ENCODE measurements at regions not wholly inside any gene's neighbourhood (a gene's known extent, or its start where the extent isn't known, plus 50 kb on each side); places are given as distances from the start of the nearest gene placed in this dataset.

DNA sequence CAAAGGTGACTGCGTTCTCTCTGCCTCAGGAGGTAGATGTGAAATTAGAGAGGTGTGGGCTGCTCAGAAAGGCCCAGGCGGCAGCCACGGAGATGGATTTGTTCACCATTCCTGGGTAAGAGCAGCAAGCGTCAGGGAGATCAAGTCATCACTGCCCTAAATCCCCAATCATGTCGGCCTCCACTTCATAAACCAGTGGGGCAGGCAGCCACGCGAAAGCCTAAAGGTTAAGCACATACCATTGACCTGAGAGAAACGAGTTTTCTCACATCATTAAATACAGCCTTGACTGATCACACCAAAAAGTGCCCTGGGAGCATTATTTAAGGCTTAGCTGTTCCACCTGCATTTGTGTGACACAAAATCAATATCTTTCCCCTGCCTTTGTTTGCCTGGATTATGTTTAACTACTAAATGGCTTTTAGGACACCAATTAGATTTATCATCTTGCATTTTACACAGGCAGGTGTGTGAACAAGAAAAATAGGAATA, 50.7 kb upstream of the FOXB1 start:
- peak in 1 of 6 donors; percentile 27 for DNase-seq (ENCODE audit: low read depth in 4 of 6, low spot score in 6 of 6)
- WGBS (ENCODE audit: insufficient coverage), result 28% methylated on average over 8 of the region's 8 CpGs
- no peaks in the 10 kb centered on the region for H3K36me3 ChIP-seq (ENCODE audit: control insufficient read depth, insufficient read depth, low read length)
- H3K4me3 ChIP-seq (ENCODE audit: low read depth, low read length), result no peak overlapping the region
- no peaks in the 10 kb centered on the region for H3K27me3 ChIP-seq (ENCODE audit: control insufficient read depth, insufficient read depth, low read length)
- peaks cover 1% of the 10 kb centered on the region for H3K9me3 ChIP-seq (ENCODE audit: control insufficient read depth, insufficient read depth, low read length)
- H3K27ac ChIP-seq (ENCODE audit: low read depth, low read length), result no peak overlapping the region
- H3K4me1 ChIP-seq (ENCODE audit: control insufficient read depth, insufficient read depth, low read length), result no peaks in the 10 kb centered on the region

DNA sequence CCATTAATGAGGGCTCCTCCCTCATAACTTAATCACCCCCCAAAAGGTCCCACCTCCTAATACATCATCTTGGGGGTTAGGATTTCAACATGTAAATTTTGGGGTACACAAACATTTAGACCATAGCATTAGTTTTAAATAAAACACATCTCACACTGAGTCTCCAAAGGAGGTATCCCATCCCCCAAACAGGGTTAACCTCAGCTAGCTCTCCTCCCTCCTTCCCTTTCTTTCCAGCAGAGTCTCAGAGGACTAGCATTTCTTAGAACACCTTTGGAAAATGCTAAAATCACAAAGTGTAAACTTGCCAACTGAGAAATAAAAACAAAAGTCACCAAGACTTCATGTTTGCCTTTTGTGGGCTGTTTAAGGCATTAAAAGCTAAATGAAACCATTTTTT, 51.2 kb upstream of the FOXB1 start:
- no peaks in the 10 kb centered on the region for H3K27me3 ChIP-seq (ENCODE audit: control insufficient read depth, insufficient read depth, low read length)
- peaks cover 1% of the 10 kb centered on the region for H3K9me3 ChIP-seq (ENCODE audit: control insufficient read depth, insufficient read depth, low read length)
- DNase-seq (ENCODE audit: low read depth in 4 of 6, low spot score in 6 of 6), result no peak
- H3K27ac ChIP-seq (ENCODE audit: low read depth, low read length), result no peak overlapping the region
- H3K36me3 ChIP-seq (ENCODE audit: control insufficient read depth, insufficient read depth, low read length), result no peaks in the 10 kb centered on the region
- H3K4me1 ChIP-seq (ENCODE audit: control insufficient read depth, insufficient read depth, low read length), result no peaks in the 10 kb centered on the region
- H3K4me3 ChIP-seq (ENCODE audit: low read depth, low read length), result no peak overlapping the region

DNA sequence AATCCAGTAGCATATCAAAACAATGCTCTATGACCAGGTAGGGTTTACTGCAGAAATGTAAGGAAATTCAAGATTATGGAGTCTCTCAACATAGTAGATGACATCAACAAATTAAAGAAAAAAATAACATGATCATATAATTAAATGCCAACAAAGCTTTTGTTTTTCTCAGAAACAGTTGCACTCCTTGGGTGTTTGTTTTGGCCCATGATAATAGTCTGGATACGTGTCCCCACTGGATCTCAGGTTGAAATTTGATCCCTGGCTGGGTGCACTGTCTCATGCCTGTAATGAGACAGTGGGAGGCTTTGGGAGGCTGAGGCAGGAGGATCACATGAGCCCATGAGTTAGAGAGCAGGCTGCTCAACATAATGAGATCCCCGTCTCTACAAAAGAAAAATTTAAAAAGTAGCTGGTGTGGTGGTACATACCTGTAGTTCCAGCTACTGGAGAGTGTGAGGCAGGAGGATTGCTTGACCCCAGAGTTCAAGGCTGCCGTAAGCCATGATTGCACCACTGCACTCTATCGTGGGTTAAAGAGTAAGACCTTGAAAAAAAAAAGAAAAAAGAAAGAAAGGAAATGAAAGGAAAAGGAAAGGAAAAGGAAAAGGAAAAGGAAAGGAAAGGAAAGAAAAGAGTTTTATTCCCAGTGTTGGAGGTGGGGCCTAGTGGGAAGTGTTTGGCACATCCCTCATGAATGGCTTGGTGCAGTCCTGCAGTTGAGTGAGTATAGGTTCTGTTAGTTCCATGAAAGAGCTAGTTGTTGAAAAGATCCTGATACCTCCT, 53.3 kb upstream of the FOXB1 start:
- Histone ChIP-seq H3K36me3 (ENCODE audit: control insufficient read depth, insufficient read depth, low read length) (no peaks in the 10 kb centered on the region), H3K27me3 (ENCODE audit: control insufficient read depth, insufficient read depth, low read length) (no peaks in the 10 kb centered on the region), H3K27ac (ENCODE audit: low read depth, low read length) (no peak overlapping the region), H3K4me1 (ENCODE audit: control insufficient read depth, insufficient read depth, low read length) (no peaks in the 10 kb centered on the region), H3K4me3 (ENCODE audit: low read depth, low read length) (no peak overlapping the region), H3K9me3 (ENCODE audit: control insufficient read depth, insufficient read depth, low read length) (peaks cover 1% of the 10 kb centered on the region)
- 79% methylated on average over 3 of the region's 4 CpGs for WGBS (ENCODE audit: insufficient coverage)
- DNase-seq (ENCODE audit: low read depth in 4 of 6, low spot score in 6 of 6), result no peak

- WGBS (ENCODE audit: insufficient coverage), result no CpG with 5 or more reads among the region's 8 CpGs
- H3K27me3 ChIP-seq (ENCODE audit: control insufficient read depth, insufficient read depth, low read length), result no peaks in the 10 kb centered on the region
- DNase-seq (ENCODE audit: low read depth in 4 of 6, low spot score in 6 of 6), result no peak
- H3K27ac ChIP-seq (ENCODE audit: low read depth, low read length), result no peak overlapping the region
- H3K9me3 ChIP-seq (ENCODE audit: control insufficient read depth, insufficient read depth, low read length), result no peaks in the 10 kb centered on the region
- no peaks in the 10 kb centered on the region for H3K4me1 ChIP-seq (ENCODE audit: control insufficient read depth, insufficient read depth, low read length)
- no peaks in the 10 kb centered on the region for H3K36me3 ChIP-seq (ENCODE audit: control insufficient read depth, insufficient read depth, low read length)
- H3K4me3 ChIP-seq (ENCODE audit: low read depth, low read length), result no peak overlapping the region
These were observed 55.0 kb upstream of the FOXB1 start for GRCh38 chr15:59948924-59949613.

GRCh38 chr15:59946084-59946483, 58.0 kb upstream of the FOXB1 start:
- Histone ChIP-seq H3K9me3 (ENCODE audit: control insufficient read depth, insufficient read depth, low read length) (no peaks in the 10 kb centered on the region), H3K27me3 (ENCODE audit: control insufficient read depth, insufficient read depth, low read length) (no peaks in the 10 kb centered on the region), H3K27ac (ENCODE audit: low read depth, low read length) (no peak overlapping the region), H3K36me3 (ENCODE audit: control insufficient read depth, insufficient read depth, low read length) (no peaks in the 10 kb centered on the region), H3K4me3 (ENCODE audit: low read depth, low read length) (no peak overlapping the region), H3K4me1 (ENCODE audit: control insufficient read depth, insufficient read depth, low read length) (no peaks in the 10 kb centered on the region)
- WGBS (ENCODE audit: insufficient coverage), result no CpG with 5 or more reads among the region's 3 CpGs
- DNase-seq (ENCODE audit: low read depth in 4 of 6, low spot score in 6 of 6), result peak in 1 of 6 donors; percentile 34

GRCh38 chr15:59945036-59945435, 59.1 kb upstream of the FOXB1 start:
- 65% methylated on average over 10 of the region's 10 CpGs for WGBS (ENCODE audit: insufficient coverage)
- H3K27ac ChIP-seq (ENCODE audit: low read depth, low read length), result no peak overlapping the region
- H3K27me3 ChIP-seq (ENCODE audit: control insufficient read depth, insufficient read depth, low read length), result no peaks in the 10 kb centered on the region
- H3K36me3 ChIP-seq (ENCODE audit: control insufficient read depth, insufficient read depth, low read length), result no peaks in the 10 kb centered on the region
- DNase-seq (ENCODE audit: low read depth in 4 of 6, low spot score in 6 of 6), result peak in 1 of 6 donors; percentile 64
- H3K9me3 ChIP-seq (ENCODE audit: control insufficient read depth, insufficient read depth, low read length), result no peaks in the 10 kb centered on the region
- H3K4me3 ChIP-seq (ENCODE audit: low read depth, low read length), result no peak overlapping the region
- no peaks in the 10 kb centered on the region for H3K4me1 ChIP-seq (ENCODE audit: control insufficient read depth, insufficient read depth, low read length)

DNA sequence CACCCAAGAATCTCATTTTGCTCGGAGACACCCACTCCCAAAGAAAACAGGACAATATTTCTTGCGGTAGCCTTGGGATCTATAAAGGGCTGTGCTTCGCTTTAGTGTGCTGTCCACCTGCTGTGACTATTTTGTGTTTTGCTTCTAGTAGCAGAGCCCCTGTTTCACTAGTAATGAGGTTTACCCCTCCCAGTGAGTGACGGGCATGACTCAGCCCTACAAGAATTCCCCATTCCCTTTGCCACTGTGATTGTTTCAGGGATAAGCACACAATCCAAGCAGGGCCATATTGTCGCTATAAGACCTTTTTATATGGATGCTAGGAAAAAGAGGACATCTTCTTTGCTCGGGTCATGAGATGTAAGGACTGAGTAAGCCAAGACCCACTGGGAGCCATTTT, 62.5 kb upstream of the FOXB1 start:
- no peak for DNase-seq (ENCODE audit: low read depth in 4 of 6, low spot score in 6 of 6)
- WGBS (ENCODE audit: insufficient coverage), result 33% methylated on average over 1 of the region's 6 CpGs
- no peaks in the 10 kb centered on the region for H3K36me3 ChIP-seq (ENCODE audit: control insufficient read depth, insufficient read depth, low read length)
- H3K4me3 ChIP-seq (ENCODE audit: low read depth, low read length), result no peak overlapping the region
- peaks cover 7% of the 10 kb centered on the region for H3K27me3 ChIP-seq (ENCODE audit: control insufficient read depth, insufficient read depth, low read length)
- H3K27ac ChIP-seq (ENCODE audit: low read depth, low read length), result no peak overlapping the region
- H3K9me3 ChIP-seq (ENCODE audit: control insufficient read depth, insufficient read depth, low read length), result no peaks in the 10 kb centered on the region
- peaks cover 3% of the 10 kb centered on the region for H3K4me1 ChIP-seq (ENCODE audit: control insufficient read depth, insufficient read depth, low read length)

- DNase-seq (ENCODE audit: low read depth in 4 of 6, low spot score in 6 of 6), result no peak
- no peaks in the 10 kb centered on the region for H3K36me3 ChIP-seq (ENCODE audit: control insufficient read depth, insufficient read depth, low read length)
- no peak overlapping the region for H3K4me3 ChIP-seq (ENCODE audit: low read depth, low read length)
- H3K27ac ChIP-seq (ENCODE audit: low read depth, low read length), result no peak overlapping the region
- peaks cover 9% of the 10 kb centered on the region for H3K27me3 ChIP-seq (ENCODE audit: control insufficient read depth, insufficient read depth, low read length)
- peaks cover 4% of the 10 kb centered on the region for H3K4me1 ChIP-seq (ENCODE audit: control insufficient read depth, insufficient read depth, low read length)
- no peaks in the 10 kb centered on the region for H3K9me3 ChIP-seq (ENCODE audit: control insufficient read depth, insufficient read depth, low read length)
- WGBS (ENCODE audit: insufficient coverage), result 67% methylated on average over 1 of the region's 1 CpG
These were observed 63.2 kb upstream of the FOXB1 start for GRCh38 chr15:59940928-59941327.

- peak in 1 of 6 donors; percentile 81 for DNase-seq (ENCODE audit: low read depth in 4 of 6, low spot score in 6 of 6)
- Histone ChIP-seq H3K9me3 (ENCODE audit: control insufficient read depth, insufficient read depth, low read length) (no peaks in the 10 kb centered on the region), H3K4me1 (ENCODE audit: control insufficient read depth, insufficient read depth, low read length) (peaks cover 4% of the 10 kb centered on the region), H3K4me3 (ENCODE audit: low read depth, low read length) (no peak overlapping the region), H3K27me3 (ENCODE audit: control insufficient read depth, insufficient read depth, low read length) (peaks cover 9% of the 10 kb centered on the region), H3K27ac (ENCODE audit: low read depth, low read length) (no peak overlapping the region), H3K36me3 (ENCODE audit: control insufficient read depth, insufficient read depth, low read length) (no peaks in the 10 kb centered on the region)
- WGBS (ENCODE audit: insufficient coverage), result 81% methylated on average over 2 of the region's 6 CpGs
These were observed 63.7 kb upstream of the FOXB1 start for GRCh38 chr15:59940456-59940855.

- Histone ChIP-seq H3K36me3 (ENCODE audit: control insufficient read depth, insufficient read depth, low read length) (no peaks in the 10 kb centered on the region), H3K4me1 (ENCODE audit: control insufficient read depth, insufficient read depth, low read length) (peaks cover 4% of the 10 kb centered on the region), H3K4me3 (ENCODE audit: low read depth, low read length) (no peak overlapping the region), H3K9me3 (ENCODE audit: control insufficient read depth, insufficient read depth, low read length) (no peaks in the 10 kb centered on the region), H3K27me3 (ENCODE audit: control insufficient read depth, insufficient read depth, low read length) (peaks cover 9% of the 10 kb centered on the region), H3K27ac (ENCODE audit: low read depth, low read length) (no peak overlapping the region)
- DNase-seq (ENCODE audit: low read depth in 4 of 6, low spot score in 6 of 6), result peak in 2 of 6 donors; percentile 44 to 66
- 11% methylated on average over 3 of the region's 8 CpGs for WGBS (ENCODE audit: insufficient coverage)
These were observed 67.4 kb upstream of the FOXB1 start for GRCh38 chr15:59936741-59937140.
